Activated T-helper 1 cell treated with anti-CD3 and anti-CD28 coated beads, Interleukin-2, amount 50 U/mL, for 16 hours (primary cell): ENCODE measurements at regions not wholly inside any gene's neighbourhood (a gene's known extent, or its start where the extent isn't known, plus 50 kb on each side); places are given as distances from the start of the nearest gene placed in this dataset.

Experiments
- DNase-seq, 2 donors: peaks; one replicate each; pipeline ENCODE4 v3.0.0-alpha.2; 2020; ENCODE audit warnings: low read depth in 1 of 2, low spot score in 1 of 2

DNA sequence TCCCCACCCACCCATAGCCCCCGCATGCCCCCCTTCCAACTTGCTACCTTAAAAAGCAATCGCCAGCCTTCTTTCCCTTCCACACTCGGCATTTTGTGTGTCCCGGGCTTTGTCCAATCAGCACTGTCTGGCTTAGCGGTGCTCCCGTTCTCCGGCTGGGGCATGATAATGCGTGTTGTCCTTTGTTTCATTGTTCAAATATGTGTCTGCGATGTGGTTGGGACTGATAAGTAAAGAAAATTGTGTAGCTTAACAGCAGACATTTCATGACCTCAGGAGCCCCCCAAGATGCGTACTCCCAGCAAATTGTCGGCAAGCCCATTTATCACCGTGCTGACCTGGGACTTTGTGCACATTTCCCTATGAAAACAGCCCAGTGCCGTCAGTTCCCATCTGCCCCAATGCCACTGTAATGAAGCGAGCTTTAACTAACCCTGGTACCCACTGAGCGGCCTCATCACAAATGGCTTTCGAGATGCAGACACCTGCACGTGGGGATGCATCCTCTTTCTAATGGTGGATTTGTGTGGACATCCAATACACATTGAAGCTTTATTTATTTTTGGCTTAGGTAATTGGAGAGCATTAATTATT, 167.0 kb upstream of the E2F8 start:
- DNase-seq = no peak

DNA sequence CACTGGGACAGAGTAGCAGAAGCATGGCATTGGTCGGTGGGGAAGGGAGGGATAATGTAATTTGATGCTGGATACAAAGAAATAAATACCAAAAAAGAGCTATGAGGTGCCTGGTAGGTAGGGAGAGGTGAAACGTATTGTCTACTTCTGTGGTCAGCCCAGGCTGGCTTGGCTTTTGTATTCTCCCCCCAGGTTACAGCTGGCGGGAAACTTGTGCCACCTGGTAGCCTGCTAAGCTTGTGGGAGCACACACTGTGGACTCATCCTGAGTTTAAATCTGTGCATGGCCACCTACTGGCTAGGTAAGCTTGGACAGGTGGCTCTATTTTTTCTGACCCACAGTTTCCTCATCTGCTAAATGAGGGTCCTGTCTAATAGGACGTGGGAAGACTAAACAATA, 165.2 kb upstream of the E2F8 start:
- no peak for DNase-seq

DNA sequence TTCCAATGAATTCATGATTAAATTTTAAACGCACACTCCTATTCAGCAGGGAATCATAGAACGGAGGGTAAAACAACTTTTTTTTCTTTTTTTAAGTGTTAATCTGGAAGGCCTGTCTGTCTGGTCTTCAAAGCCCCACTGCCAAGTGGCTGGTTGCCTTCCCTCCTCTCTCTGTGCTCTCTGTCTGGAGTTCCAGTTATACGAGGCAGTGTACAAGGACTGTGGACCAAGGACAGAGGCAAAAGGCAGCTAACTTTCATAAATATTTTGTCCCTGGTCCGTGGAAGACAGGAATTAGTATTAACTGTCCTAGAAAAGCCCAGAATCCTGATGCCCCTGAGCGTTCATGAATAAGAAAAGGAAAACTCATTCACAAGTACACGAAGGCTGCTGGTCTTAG, 164.0 kb upstream of the E2F8 start:
- DNase-seq = no peak

DNA sequence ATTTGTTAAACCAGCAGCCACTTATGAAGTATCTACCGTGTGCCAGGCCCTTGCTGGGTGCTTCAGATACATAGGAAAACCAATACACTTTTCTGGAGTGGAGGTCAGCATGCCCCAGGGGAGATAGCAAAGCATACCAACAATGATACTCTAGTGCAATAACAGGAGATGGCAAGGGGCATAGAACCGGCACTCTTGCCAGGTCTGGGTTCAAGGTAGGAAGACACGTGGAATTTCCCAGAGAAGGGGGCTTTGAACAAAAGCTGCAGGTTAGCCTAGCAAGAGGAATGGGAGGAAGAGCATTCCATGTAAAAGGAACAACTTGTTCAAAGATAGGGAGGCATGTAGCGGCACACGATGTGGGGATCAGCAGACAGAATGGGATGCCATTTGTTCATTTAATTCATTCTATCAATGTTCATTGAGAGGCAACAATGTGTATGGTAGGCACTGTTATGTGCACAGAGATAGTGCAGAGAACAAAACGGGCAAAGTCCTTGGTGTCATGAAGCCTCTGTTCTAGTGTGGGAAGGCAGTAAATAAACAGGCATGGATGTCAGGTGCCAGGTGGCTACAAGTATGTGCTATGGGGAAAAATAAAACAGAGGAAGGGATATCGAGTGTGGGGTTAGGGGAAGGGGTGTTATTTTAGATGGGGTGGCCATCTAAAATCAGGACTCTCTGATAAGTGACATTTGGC, 162.6 kb upstream of the E2F8 start:
- DNase-seq = no peak

DNA sequence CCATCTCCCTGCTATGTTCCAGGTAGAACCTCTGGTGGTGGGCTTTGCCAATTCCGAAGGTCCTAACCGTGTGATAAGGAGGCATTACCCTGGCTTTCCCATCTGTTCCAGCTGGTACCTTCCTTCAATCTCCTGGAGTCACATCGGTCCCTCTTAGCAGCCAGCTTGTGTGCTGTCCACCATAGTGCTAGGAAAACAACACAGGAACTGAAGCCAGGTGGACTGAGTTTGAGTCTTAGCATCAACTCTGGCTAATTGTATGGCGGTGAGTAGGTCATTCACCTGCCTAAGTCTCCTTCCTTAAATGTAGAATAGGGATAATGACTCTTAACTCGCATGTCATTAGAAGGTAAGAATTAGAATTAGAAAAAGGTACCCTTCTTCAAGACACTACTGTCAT, 159.6 kb upstream of the E2F8 start:
- no peak for DNase-seq

DNA sequence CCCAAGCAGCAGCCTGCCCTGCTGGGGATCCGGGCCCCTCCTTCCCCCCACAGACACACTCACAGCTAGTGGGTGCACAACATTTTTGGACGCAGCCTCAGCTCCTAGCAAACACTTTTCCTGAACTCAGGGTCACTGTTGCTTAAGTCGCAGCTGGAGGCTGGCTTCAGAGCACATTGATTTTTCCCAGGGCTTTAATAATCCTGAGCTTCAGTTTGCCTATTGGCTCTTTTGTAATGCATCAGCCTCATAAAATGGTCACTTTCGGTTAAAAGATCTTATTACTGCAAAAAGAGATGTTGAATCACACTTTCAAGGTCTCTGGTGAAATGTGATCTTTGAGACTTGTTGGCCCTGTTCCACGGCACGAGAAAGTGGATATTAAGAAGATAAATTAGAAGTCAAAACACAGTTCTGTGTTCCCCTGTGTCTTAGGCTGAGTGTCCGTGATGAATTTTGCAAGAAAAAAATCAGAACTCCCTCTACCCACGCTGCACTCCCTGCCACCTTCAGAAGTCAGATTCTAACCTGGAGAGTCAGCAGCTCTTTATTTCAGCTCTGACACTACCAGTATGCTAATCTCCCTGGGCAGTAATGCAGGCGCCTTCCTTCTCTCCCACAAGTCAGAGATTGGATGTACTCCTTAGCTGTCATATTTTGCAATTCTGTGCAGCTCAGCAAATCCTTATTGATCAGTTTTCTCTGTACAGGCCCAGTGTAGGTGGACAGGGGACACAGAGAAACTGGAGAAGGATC, 158.2 kb upstream of the E2F8 start:
- DNase-seq = no peak

DNA sequence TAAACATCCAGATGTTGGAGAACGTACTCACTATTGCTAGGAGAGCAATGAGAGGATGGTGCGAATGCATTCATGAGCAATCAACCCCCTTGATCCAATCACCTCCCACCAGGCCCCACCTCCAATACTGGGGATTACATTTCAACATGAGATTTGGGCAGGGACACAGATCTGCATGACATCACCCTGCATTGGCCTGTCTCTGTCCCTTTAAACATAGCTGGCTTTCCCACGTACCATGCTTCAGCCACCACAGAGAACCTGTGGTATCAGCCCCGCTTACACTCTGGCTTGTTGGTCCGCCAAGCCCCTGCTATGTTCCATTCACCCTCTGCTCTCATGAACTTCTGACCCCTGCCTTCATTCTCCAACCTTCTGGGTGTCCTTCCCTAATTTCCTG, 157.5 kb upstream of the E2F8 start:
- DNase-seq = no peak

DNA sequence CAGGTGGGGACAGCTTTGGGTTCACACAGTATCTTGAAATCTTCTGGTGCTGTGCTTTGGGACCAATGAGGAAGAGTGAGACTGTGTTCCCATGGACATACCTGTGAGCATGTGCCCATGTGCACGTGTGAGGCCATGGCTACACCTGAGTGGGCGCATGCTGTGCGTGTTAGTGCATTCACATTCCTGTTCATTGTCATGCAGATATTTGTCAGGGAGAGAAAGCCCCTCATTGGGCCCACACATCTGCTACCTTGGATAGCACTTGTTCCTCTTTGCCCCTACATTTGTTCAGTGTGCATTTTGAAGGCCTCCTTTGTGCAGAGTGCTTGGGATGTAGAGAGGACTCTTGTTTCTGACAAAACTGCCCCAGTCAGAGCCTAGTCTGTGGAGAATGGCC, 154.3 kb upstream of the E2F8 start:
- no peak for DNase-seq

DNA sequence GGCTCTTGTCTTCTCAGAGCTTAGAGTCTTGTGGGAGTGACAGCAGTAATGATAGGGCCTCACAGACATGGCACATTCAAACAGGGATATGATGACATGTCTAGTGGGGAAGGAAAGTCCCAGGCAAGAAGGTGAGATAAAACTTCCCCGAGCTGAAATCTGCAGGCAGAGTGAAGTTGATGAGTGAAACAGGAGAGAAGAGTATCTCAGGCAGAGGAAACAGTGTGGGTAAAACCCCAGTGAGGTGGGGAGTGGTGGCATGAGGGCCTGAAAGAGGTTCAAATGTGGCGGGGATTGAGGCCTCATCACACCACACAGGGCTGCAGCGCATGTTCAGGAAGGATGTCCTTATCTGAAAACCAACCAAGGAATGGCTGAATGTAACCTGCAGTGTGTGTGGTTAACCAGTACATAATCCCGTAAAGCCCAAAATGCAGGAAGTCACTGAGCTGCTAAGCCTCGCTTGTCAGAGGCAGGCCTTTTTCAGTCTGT, 153.8 kb upstream of the E2F8 start:
- DNase-seq = no peak

DNA sequence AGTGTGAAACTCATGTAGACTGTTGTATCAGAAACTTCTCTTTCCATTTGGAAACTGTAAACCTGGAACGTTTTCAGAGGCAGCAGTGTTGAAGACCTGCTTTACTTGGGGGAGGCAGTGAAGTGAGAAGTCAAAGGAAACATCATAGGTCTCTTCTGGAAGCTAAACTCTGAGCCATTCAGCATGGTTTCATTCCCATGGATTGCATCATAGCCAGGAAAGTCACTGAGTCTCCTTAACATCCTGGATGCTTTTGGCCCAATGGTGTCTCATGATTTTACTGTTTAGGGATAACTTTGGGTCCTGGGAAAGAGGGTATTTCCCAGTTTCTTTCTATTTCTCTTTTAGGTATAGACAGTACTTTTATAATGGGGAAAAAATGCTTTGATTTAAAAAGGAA, 153.2 kb upstream of the E2F8 start:
- DNase-seq = no peak

DNA sequence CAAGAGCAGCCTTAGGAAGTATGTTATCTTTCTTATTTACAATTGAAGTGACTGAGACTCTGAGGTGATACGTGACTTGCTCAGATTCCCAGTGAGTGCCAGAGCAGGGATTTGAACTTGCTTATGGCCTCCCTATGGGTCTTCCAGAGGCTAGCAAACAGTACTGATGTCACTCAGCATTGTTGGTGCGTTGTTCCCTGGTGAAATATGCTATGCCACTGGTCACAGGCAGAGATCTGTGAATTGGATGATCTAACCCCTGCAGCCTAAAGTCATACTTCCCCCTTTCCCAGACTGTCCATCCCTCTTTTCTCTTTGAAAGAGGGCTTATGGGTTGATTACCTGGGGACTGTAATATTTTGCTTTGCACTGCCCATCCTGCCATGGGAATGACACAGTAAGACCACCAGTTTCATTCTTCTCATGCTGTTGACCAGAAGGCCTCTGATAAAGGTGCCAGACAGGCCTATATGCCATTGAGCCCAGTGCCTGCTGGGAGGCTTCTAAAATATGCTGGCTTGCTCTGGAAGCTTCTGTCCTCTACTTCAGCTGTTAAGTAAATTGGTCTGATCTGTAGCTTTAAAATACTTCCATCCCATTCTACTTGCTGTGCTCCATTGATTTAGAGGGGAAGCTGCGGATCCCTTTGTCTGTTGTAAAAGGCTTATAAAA, 152.2 kb upstream of the E2F8 start:
- no peak for DNase-seq

DNA sequence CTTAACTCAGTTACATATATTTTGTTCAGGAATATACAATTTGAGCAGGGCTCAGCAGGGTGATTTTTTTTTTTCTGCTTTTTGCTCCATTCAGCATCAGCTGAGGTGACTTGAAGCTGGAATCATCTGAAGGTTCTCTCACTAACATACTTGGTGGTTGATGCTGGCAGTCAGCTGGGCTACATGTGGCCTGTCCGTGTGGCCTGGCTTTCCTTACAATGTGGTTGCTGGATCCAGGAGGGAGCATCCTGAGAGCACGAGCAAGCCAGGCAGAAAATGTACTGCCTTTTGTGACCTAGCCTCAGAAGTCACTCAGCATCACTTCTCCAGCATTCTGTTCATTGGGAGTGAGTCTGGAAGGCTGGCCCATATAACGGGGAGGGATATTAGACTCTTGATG, 151.6 kb upstream of the E2F8 start:
- DNase-seq = no peak

DNA sequence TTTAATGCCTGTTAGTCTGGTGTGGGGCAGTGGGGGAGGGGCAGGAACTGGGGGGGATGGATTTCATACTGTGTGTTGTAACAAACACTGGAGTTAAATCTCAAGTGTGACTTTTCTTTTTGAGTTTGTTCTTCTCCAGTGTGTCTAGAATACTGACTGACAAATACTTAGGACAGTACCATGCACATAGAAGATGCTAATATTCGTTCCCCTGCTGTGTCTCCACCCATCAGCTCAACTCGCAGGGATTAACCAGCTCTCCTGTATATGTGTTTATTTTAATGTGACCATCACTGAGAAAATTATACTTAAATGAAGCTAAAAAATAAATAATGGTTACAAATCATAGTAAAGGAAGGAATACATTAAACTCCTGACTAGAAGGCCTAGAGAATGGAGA, 150.9 kb upstream of the E2F8 start:
- no peak for DNase-seq

DNA sequence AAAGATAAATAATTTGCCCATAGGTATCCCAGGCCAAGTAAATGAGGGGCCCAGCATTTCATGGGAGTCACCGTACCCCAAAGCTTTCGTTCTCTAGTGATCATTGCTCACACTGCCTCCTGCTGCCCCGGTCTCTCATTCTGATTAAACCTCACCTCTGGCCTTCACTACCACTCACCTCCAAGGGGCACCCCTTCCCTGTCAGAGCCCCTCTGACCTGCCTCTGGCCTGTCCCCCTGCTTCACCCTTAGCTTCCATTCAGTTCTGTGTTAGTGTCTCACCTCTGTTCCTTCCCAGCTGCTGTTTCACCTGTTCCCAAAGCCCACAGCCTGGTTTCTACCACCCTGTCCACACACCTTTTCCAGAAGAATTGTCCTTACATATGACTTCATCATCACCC, 150.3 kb upstream of the E2F8 start:
- DNase-seq = no peak

DNA sequence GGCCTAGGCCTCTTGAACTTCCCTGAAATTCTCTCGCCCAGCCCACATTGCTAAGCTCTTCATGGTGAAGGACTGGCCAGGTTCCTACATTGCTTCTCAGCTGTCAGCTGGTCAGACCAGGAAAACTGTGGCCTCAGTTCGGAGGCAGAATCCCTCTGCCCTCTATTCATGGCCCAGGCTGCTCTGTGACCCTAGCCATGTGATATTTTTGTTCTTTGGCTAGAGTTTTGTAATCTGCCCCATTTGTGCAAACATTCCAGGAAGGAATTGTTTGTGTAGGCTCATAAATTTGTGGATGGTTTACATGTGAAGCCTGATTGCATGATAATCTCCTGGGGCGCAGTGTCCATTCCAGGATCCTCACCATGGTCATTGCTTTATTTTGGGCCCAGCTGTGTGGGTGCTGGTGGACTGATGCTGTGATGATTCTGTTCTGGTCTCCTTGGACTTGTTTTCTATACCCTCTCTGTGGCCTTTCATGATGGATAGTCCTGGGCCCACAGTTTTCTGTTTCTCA, 149.1 kb upstream of the E2F8 start:
- DNase-seq = no peak

DNA sequence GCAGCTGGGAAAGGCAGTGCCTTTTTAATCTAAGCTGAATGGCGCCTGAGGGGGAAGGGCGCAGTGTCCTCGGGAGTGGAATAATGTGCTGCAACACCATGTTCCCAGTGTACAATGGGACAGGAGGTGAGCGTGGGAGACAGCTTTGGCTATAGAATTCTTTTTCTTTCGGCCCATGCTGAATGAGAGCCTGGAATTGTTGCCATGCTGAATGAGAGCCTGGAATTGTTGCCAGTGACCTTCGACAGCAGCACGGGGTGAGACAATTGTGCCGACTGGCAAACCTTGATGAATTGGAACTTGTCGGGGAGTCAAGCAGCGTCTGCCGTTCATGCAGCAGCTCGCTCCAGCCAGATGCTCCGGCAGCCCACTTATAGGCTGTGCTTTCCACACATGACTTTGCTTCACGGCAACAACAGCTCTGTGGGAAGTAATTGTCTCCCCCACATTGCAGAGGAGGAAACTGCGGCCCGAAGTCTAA, 141.4 kb upstream of the E2F8 start:
- no peak for DNase-seq

DNA sequence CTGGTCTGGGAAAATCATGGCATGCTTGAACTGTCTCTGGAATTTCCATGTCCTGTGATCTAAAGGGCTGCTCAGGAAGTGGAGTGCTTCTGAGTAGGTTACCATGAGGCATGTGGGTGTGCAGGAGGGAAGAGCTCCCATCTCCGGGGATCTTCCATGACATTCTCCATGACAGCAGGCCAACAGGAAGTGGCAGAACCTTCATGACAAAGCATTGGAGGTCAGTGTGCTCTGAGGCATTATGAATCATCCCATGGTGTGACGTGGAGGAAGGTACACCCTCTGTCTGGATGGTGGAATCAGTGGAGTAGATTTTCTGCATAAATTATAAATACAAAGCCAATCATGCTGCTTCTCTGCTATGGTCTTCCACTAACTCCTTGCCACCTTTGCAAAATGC, 139.6 kb upstream of the E2F8 start:
- DNase-seq = no peak

DNA sequence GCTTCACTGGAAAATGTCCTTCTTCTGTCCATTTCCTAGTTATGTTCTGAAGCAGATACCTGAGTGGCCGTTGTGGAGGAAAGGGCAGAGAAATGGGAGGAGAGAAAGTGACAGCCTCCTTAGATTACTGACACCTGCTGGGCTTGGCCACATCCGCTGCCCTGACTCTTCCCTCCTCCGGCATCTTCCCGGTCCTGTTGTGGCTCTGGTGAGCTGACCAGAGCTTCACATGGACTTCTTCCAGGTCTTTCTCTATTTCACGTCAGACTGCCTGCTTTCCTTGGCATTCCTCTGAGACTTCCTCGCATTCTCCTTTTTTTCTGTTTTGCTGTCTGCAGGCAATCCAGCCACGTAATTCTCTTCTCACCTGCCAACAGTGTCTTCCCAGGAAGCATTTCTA, 138.7 kb upstream of the E2F8 start:
- DNase-seq = no peak

DNA sequence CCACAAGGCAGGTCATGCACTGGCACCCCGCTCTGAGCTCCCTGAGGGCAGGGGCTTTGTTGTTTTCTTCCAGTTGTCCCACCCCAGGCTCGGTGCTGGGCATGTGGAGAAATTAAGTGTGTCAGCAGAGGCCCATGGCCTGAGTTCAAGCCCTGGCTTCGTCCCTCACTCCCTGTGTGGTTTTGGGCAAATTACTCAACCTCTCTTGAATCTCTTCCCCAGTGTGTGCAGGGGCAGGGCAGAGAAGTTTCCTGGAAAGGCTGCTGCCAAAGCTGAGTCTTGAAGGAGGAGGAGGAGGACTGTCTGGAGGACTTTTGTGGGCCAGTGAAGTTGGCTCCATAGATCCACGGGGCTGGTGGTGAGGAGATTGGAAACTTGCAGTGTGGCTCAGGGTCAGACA, 138.1 kb upstream of the E2F8 start:
- DNase-seq = no peak

DNA sequence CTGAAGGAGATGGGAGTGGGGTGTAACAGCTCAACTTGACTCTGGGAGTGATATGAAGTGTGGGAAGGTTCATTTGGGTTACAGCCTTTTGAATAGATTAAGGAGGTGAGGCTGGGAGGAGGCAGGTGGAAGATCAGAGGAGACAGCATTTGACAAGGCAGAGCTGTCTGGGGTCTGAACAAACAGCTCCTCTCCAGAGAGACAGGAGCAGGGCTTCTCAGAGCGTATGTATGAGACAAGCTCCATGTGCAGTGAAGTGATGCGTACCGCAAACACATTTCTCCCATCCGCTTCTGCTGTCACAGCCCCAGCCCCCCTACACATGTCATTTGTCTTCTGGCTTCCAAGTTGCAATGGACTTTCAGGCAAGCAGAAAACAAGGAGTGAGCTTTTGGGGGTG, 137.1 kb upstream of the E2F8 start:
- no peak for DNase-seq

DNA sequence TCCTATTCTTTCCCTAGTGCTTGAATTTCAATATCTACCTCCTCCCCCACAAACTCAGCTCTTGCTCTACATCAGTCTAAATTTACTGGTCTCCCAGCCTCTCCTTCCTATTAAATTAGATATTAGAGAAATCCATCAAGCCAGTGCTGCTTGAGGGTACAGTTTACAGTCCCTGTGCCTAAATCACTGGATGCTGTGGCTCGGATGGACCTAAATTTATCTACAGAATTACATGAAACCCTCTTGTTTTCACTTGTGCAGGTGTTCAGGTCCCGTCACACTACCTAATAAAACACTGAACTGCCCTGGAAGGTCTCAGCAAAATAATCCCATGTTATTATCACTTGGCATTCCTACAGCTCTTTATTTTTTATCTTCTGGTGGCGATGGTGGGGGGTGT, 134.7 kb upstream of the E2F8 start:
- DNase-seq = no peak

DNA sequence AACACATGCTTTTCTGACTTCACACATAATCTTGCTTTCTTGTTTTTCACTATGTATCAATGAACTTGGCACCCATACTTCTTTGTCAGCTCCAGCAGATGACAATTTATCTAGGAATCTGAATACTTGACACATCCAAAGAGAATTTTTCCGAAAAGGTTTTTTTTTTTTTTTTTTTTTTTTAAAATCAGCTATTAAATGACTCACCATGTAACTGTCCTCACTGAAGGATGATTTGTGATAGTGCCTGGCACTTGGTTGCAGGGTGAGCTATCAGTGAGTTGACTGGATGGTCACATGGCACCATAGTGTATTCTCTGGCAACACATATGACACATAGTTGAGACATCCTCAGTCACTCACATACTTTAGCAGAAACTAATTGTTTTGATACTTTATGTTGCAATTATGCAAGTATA, 133.4 kb upstream of the E2F8 start:
- DNase-seq = no peak
